Hepatocyte (in vitro differentiated cells): ENCODE measurements at regions not wholly inside any gene's neighbourhood (a gene's known extent, or its start where the extent isn't known, plus 50 kb on each side); places are given as distances from the start of the nearest gene placed in this dataset.

ENCODE experiments used
- CTCF ChIP-seq: fragments of 200-600 bp; sonication (generic); IDR thresholded peaks from 2 replicates; pipeline ENCODE4 v1.5.1; 2016; ENCODE audit warnings: antibody characterized with exemption, mild to moderate bottlenecking; ENCODE audit not compliant: poor library complexity
- EZH2 ChIP-seq: fragments of 200-600 bp; sonication (generic); IDR thresholded peaks from 2 replicates; pipeline ENCODE4 v1.6.1; 2016; ENCODE audit warnings: antibody characterized with exemption, mild to moderate bottlenecking, borderline replicate concordance
- EZH2phosphoT487 ChIP-seq: fragments of 200-600 bp; sonication (generic); IDR thresholded peaks from one replicate; pipeline ENCODE4 v1.6.1; 2018; ENCODE audit warnings: antibody characterized with exemption, mild to moderate bottlenecking, low read depth, moderate library complexity; ENCODE audit not compliant: unreplicated experiment, severe bottlenecking

- TF ChIP-seq CTCF = no peak
- no peak for TF ChIP-seq EZH2
- TF ChIP-seq EZH2phosphoT487 = no peak
Measured at GRCh38 chr5:155711882-155712281, 615.1 kb upstream of the SGCD start.
